Stimulated activated CD4-positive, alpha-beta T cell treated with anti-CD3 and anti-CD28 coated beads, Interleukin-4, amount 100 ng/mL, for 1 hour (primary cell): ENCODE measurements at regions not wholly inside any gene's neighbourhood (a gene's known extent, or its start where the extent isn't known, plus 50 kb on each side); places are given as distances from the start of the nearest gene placed in this dataset.

Experiments
- DNase-seq: peaks from one replicate; pipeline ENCODE4 v3.0.0-alpha.2; 2020

- no peak for DNase-seq
Observed at GRCh38 chr15:57824186-57824585, 117.7 kb downstream of the POLR2M start.

GRCh38 chr15:57827021-57827420, 120.5 kb downstream of the POLR2M start:
- DNase-seq, result no peak

GRCh38 chr15:57827971-57828370, 121.5 kb downstream of the POLR2M start:
- DNase-seq, result no peak

- DNase-seq, result no peak
Observed at GRCh38 chr15:57832183-57832582, 125.7 kb downstream of the POLR2M start.

GRCh38 chr15:57835119-57835518, 128.6 kb downstream of the POLR2M start:
- DNase-seq, result no peak

GRCh38 chr15:57849317-57849716, 142.8 kb downstream of the POLR2M start:
- DNase-seq, result no peak

GRCh38 chr15:57854531-57854930, 148.0 kb downstream of the POLR2M start:
- no peak for DNase-seq

- DNase-seq, result no peak
Observed at GRCh38 chr15:57857871-57858270, 151.4 kb downstream of the POLR2M start.

GRCh38 chr15:57859130-57859685, 152.7 kb downstream of the POLR2M start:
- DNase-seq, result no peak

GRCh38 chr15:57861034-57861638, 154.6 kb downstream of the POLR2M start:
- DNase-seq, result no peak

GRCh38 chr15:57861815-57862586, 155.5 kb downstream of the POLR2M start:
- DNase-seq, result no peak

- DNase-seq, result no peak
Observed at GRCh38 chr15:57862761-57863160, 156.2 kb downstream of the POLR2M start.

- no peak for DNase-seq
Observed at GRCh38 chr15:57865294-57865693, 158.8 kb downstream of the POLR2M start.

- peak; percentile 60 for DNase-seq
Observed at GRCh38 chr15:57866149-57866736, 159.7 kb downstream of the POLR2M start.

GRCh38 chr15:57867970-57868798, 161.7 kb downstream of the POLR2M start:
- no peak for DNase-seq

- DNase-seq, result no peak
Observed at GRCh38 chr15:57870667-57871066, 164.2 kb downstream of the POLR2M start.

GRCh38 chr15:57872281-57873030, 165.9 kb downstream of the POLR2M start:
- DNase-seq, result no peak

GRCh38 chr15:57873564-57874209, 167.2 kb downstream of the POLR2M start:
- no peak for DNase-seq

GRCh38 chr15:57875347-57875746, 168.8 kb downstream of the POLR2M start:
- no peak for DNase-seq

- DNase-seq, result no peak
Observed at GRCh38 chr15:57878573-57878972, 172.1 kb downstream of the POLR2M start.

GRCh38 chr15:57881361-57881760, 174.8 kb downstream of the POLR2M start:
- DNase-seq, result no peak

GRCh38 chr15:57881972-57882371, 175.5 kb downstream of the POLR2M start:
- DNase-seq, result no peak
